Suprapubic skin (tissue), 4 donors: ENCODE measurements at regions not wholly inside any gene's neighbourhood (a gene's known extent, or its start where the extent isn't known, plus 50 kb on each side); places are given as distances from the start of the nearest gene placed in this dataset.

Source experiments
- DNase-seq, 2 donors: peaks; one replicate each; pipeline ENCODE4 v3.0.0-alpha.2; 2019; ENCODE audit warnings: low spot score in 2 of 2
- H3K27ac ChIP-seq: fragments of 200-600 bp; sonication (generic); one replicate; pipeline ENCODE4 v1.5.1; 2019
- H3K27me3 ChIP-seq: fragments of 200-600 bp; sonication (generic); one replicate; pipeline ENCODE4 v1.5.1; 2019
- H3K36me3 ChIP-seq: fragments of 200-600 bp; sonication (generic); one replicate; pipeline ENCODE4 v1.5.1; 2019
- H3K4me1 ChIP-seq: fragments of 200-600 bp; sonication (generic); one replicate; pipeline ENCODE4 v1.5.1; 2019
- H3K4me3 ChIP-seq: fragments of 200-600 bp; sonication (generic); one replicate; pipeline ENCODE4 v1.5.1; 2019; ENCODE audit warnings: mild to moderate bottlenecking
- H3K9me3 ChIP-seq: fragments of 200-600 bp; sonication (generic); one replicate; pipeline ENCODE4 v1.5.1; 2019
- EP300 ChIP-seq: sonication (generic); formaldehyde crosslinking; IDR thresholded peaks from one replicate; pipeline ENCODE4 v1.6.1; 2017; ENCODE audit warnings: antibody characterized with exemption
- POLR2A ChIP-seq, 2 donors: fragments of 450-650 bp; IDR thresholded peaks; one replicate each; pipeline ENCODE4 v1.6.1; 2017; ENCODE audit warnings: antibody characterized with exemption in 2 of 2, mild to moderate bottlenecking in 2 of 2, moderate library complexity in 2 of 2
- POLR2AphosphoS5 ChIP-seq, 3 donors: sonication (generic); formaldehyde crosslinking; IDR thresholded peaks; one replicate each; pipeline ENCODE4 v1.6.1; 2017; ENCODE audit warnings: antibody characterized with exemption in 3 of 3
- WGBS: methylation state at CpG from one replicate; pipeline ENCODE4 v1.1.5; 2018; 5-methylcytosine and 5-hydroxymethylcytosine counted together
- TF ChIP-seq, protein P1 (sequence below), 2 donors: fragments of 200-600 bp in 1 of 2; fragments of 450-650 bp in 1 of 2; sonication (generic) in 1 of 2; IDR thresholded peaks; one replicate each; pipeline ENCODE4 v1.5.1; 2016 to 2019; ENCODE audit warnings: antibody characterized with exemption in 2 of 2, mild to moderate bottlenecking in 1 of 2, moderate library complexity in 1 of 2

GRCh38 chr12:126773012-126773411 is 1494.0 kb upstream of the TMEM132C start:
- Histone ChIP-seq H3K9me3 (no peaks in the 10 kb centered on the region), H3K4me3 (no peak overlapping the region), H3K27ac (no peak overlapping the region), H3K36me3 (no peaks in the 10 kb centered on the region), H3K27me3 (no peaks in the 10 kb centered on the region), H3K4me1 (no peaks in the 10 kb centered on the region)
- 89% methylated on average over 5 of the region's 5 CpGs for WGBS
- DNase-seq, result no peak
- TF ChIP-seq, protein P1, sequence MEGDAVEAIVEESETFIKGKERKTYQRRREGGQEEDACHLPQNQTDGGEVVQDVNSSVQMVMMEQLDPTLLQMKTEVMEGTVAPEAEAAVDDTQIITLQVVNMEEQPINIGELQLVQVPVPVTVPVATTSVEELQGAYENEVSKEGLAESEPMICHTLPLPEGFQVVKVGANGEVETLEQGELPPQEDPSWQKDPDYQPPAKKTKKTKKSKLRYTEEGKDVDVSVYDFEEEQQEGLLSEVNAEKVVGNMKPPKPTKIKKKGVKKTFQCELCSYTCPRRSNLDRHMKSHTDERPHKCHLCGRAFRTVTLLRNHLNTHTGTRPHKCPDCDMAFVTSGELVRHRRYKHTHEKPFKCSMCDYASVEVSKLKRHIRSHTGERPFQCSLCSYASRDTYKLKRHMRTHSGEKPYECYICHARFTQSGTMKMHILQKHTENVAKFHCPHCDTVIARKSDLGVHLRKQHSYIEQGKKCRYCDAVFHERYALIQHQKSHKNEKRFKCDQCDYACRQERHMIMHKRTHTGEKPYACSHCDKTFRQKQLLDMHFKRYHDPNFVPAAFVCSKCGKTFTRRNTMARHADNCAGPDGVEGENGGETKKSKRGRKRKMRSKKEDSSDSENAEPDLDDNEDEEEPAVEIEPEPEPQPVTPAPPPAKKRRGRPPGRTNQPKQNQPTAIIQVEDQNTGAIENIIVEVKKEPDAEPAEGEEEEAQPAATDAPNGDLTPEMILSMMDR (IDR thresholded peaks at IDR 0.05), result no peak

DNA sequence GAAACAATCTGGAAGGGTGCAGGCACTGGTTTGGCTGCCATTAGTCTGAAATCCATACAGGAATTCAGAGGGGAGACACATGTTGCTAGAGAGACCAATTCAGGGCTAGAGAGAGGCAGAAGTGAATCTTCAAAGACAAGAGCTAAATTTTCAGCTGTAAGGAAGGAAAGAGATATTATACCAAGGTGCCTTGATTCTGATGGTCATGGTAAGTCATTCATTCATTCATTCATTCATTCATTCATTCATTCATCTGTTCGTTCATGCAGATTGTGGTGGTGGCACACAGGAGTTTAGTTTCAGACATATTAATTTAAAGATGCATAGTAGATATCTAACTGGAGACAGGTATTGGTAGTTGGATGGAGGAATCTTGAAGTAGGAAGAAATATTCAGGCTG is 1493.5 kb upstream of the TMEM132C start:
- 86% methylated on average over 1 of the region's 1 CpG for WGBS
- TF ChIP-seq POLR2A (IDR thresholded peaks at IDR 0.05) (no peak), POLR2AphosphoS5 (IDR thresholded peaks at IDR 0.05) (no peak), EP300 (no peak)
- TF ChIP-seq, protein P1 (IDR thresholded peaks at IDR 0.05), result no peak
- Histone ChIP-seq H3K27me3 (no peaks in the 10 kb centered on the region), H3K9me3 (no peaks in the 10 kb centered on the region), H3K36me3 (no peaks in the 10 kb centered on the region), H3K4me1 (no peaks in the 10 kb centered on the region), H3K4me3 (no peak overlapping the region), H3K27ac (no peak overlapping the region)
- DNase-seq, result no peak

- Histone ChIP-seq H3K4me3 (no peak overlapping the region), H3K36me3 (no peaks in the 10 kb centered on the region), H3K27me3 (no peaks in the 10 kb centered on the region), H3K4me1 (no peaks in the 10 kb centered on the region), H3K9me3 (no peaks in the 10 kb centered on the region), H3K27ac (no peak overlapping the region)
- WGBS, result 83% methylated on average over 6 of the region's 6 CpGs
- TF ChIP-seq POLR2A (IDR thresholded peaks at IDR 0.05) (no peak), POLR2AphosphoS5 (IDR thresholded peaks at IDR 0.05) (no peak), EP300 (no peak)
- TF ChIP-seq, protein P1 (IDR thresholded peaks at IDR 0.05), result no peak
- no peak for DNase-seq
Measured at GRCh38 chr12:126776026-126776655, 1490.8 kb upstream of the TMEM132C start.

GRCh38 chr12:126780343-126780742 is 1486.6 kb upstream of the TMEM132C start:
- H3K4me1 ChIP-seq, result no peaks in the 10 kb centered on the region
- no peak overlapping the region for H3K27ac ChIP-seq
- no peak overlapping the region for H3K4me3 ChIP-seq
- DNase-seq, result no peak
- no peaks in the 10 kb centered on the region for H3K36me3 ChIP-seq
- H3K27me3 ChIP-seq, result no peaks in the 10 kb centered on the region
- H3K9me3 ChIP-seq, result no peaks in the 10 kb centered on the region
- TF ChIP-seq EP300 (no peak), POLR2A (IDR thresholded peaks at IDR 0.05) (no peak), POLR2AphosphoS5 (IDR thresholded peaks at IDR 0.05) (no peak)
- TF ChIP-seq, protein P1 (IDR thresholded peaks at IDR 0.05), result no peak
- 89% methylated on average over 5 of the region's 5 CpGs for WGBS

DNA sequence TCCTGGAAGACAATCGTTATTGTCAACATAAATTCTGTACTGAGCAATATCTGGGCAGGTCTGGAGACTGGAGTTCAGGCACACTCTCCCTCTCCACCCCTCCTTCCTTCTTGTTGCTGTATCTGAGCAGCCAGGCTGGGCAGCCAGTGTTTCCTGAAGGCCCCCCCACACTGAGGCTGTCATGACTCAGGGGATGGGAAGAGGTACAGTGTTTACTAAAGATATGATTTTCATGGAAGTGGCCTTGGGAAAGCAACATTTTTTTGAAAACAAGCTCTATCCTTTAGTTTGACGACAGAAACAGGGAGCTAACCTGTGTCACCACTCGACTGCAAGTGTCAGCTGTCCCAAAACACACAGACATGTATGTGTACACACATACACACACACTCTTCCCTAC is 1485.4 kb upstream of the TMEM132C start:
- no peaks in the 10 kb centered on the region for H3K27me3 ChIP-seq
- 56% methylated on average over 3 of the region's 3 CpGs for WGBS
- no peak overlapping the region for H3K27ac ChIP-seq
- no peaks in the 10 kb centered on the region for H3K36me3 ChIP-seq
- H3K4me1 ChIP-seq, result no peaks in the 10 kb centered on the region
- TF ChIP-seq POLR2AphosphoS5 (IDR thresholded peaks at IDR 0.05) (no peak), POLR2A (IDR thresholded peaks at IDR 0.05) (no peak), EP300 (no peak)
- TF ChIP-seq, protein P1 (IDR thresholded peaks at IDR 0.05), result no peak
- DNase-seq, result no peak
- H3K9me3 ChIP-seq, result no peaks in the 10 kb centered on the region
- no peak overlapping the region for H3K4me3 ChIP-seq
